K562 (cell line): ENCODE measurements at regions not wholly inside any gene's neighbourhood (a gene's known extent, or its start where the extent isn't known, plus 50 kb on each side); places are given as distances from the start of the nearest gene placed in this dataset.

Source experiments
- ATF6 ChIP-seq: sonication (generic); formaldehyde crosslinking; IDR thresholded peaks from 2 replicates; pipeline ENCODE4 v1.4.0; 2020; ENCODE audit warnings: mild to moderate bottlenecking, missing genetic modification reagents
- ELK3 ChIP-seq: fragments of 450-650 bp; formaldehyde crosslinking; IDR thresholded peaks from 2 replicates; pipeline ENCODE4 v1.4.0; 2020; ENCODE audit warnings: mild to moderate bottlenecking
- GATAD2A ChIP-seq: fragments of 450-650 bp; IDR thresholded peaks from 2 replicates; pipeline ENCODE4 v1.6.1; 2017
- HMG20B ChIP-seq: fragments of 250-450 bp; sonication (Bioruptor Pico); IDR thresholded peaks from 2 replicates; pipeline ENCODE4 v1.5.0; 2021; ENCODE audit warnings: mild to moderate bottlenecking
- IRF2 ChIP-seq: sonication (generic); formaldehyde crosslinking; IDR thresholded peaks from 2 replicates; pipeline ENCODE4 v1.8.1; 2022; ENCODE audit warnings: mild to moderate bottlenecking, missing genetic modification reagents
- MAZ ChIP-seq, 2 experiments: fragments of 450-650 bp in 1 of 2; sonication (generic) in 1 of 2; formaldehyde crosslinking; IDR thresholded peaks in 1 of 2; conservative IDR thresholded peaks in 1 of 2; 2 replicates each; pipeline versions ENCODE4 v1.4.0 to v1.5.0; 2020; ENCODE audit warnings: mild to moderate bottlenecking in 1 of 2, missing genetic modification reagents in 1 of 2
- NCOA2 ChIP-seq, 2 experiments: fragments of 450-650 bp; IDR thresholded peaks; 2 replicates each; pipeline ENCODE4 v1.6.1; 2018; ENCODE audit warnings: mild to moderate bottlenecking in 2 of 2, moderate library complexity in 1 of 2; ENCODE audit not compliant: partially characterized antibody in 2 of 2
- NRF1 ChIP-seq, 2 experiments: fragments of 450-650 bp; IDR thresholded peaks in 1 of 2; conservative IDR thresholded peaks in 1 of 2; 2 replicates each; pipeline ENCODE4 v1.6.1; 2014; ENCODE audit warnings: mild to moderate bottlenecking in 2 of 2
- PYGO2 ChIP-seq: fragments of 450-650 bp; IDR thresholded peaks from 2 replicates; pipeline ENCODE4 v1.6.1; 2016; ENCODE audit warnings: mild to moderate bottlenecking, missing genetic modification characterization, moderate library complexity, missing compliant biosample characterization
- SMARCC2 ChIP-seq: fragments of 450-650 bp; IDR thresholded peaks from 2 replicates; pipeline ENCODE4 v1.6.1; 2017; ENCODE audit warnings: antibody characterized with exemption, moderate library complexity, mild to moderate bottlenecking, low read depth
- UBTF ChIP-seq, 2 experiments: IDR thresholded peaks; 2 replicates each; pipeline ENCODE4 v1.6.1; 2012; ENCODE audit warnings: improper control_type of control experiment in 2 of 2, low read depth in 2 of 2, low read length in 2 of 2, borderline replicate concordance in 1 of 2
- XRCC4 ChIP-seq: IDR thresholded peaks from one replicate; pipeline ENCODE4 v1.6.1; 2011; ENCODE audit not compliant: insufficient read depth, insufficient read length; ENCODE audit errors: extremely low read depth
- ZNF280A ChIP-seq: fragments of 450-650 bp; IDR thresholded peaks from 2 replicates; pipeline ENCODE4 v1.6.1; 2018; ENCODE audit warnings: mild to moderate bottlenecking, low read depth; ENCODE audit not compliant: partially characterized antibody
- ZNF592 ChIP-seq: fragments of 450-650 bp; IDR thresholded peaks from 2 replicates; pipeline ENCODE4 v1.6.1; 2017; ENCODE audit warnings: antibody characterized with exemption, mild to moderate bottlenecking

GRCh38 chr1:109823543-109824348 lies 60.0 kb upstream of the EPS8L3 start (continued):
- no peak for TF ChIP-seq NCOA2 (IDR thresholded peaks at IDR 0.05; ENCODE audit: partially characterized antibody in 2 of 2)
- no peak for TF ChIP-seq XRCC4
- TF ChIP-seq SMARCC2 = peak; percentile 60
- TF ChIP-seq ELK3 = no peak
- TF ChIP-seq UBTF (IDR thresholded peaks at IDR 0.05; ENCODE audit: borderline replicate concordance in 1 of 2, low read depth in 2 of 2, low read length in 2 of 2) = 0 out of 4 replicates have a peak, but pooled peaks of 1 of the 2 experiments have one; percentile 14
- peak; percentile 99 for TF ChIP-seq ZNF592
- 0 out of 2 replicates have a peak, but pooled peaks have one; percentile 35 for TF ChIP-seq ATF6 (CRISPR knock-in tag)
- peak; percentile 65 to 89; a peak in 3 of 4 replicates for TF ChIP-seq MAZ (CRISPR knock-in tag; conservative IDR thresholded peaks at IDR 0.05 in 1 of 2, IDR thresholded peaks at IDR 0.05 in 1 of 2)
- TF ChIP-seq GATAD2A = peak; percentile 86; the same call in 1 of the 2 replicates
- no peak for TF ChIP-seq IRF2 (CRISPR knock-in tag)
- TF ChIP-seq HMG20B = no peak
- TF ChIP-seq NRF1 (conservative IDR thresholded peaks at IDR 0.05 in 1 of 2, IDR thresholded peaks at IDR 0.05 in 1 of 2) = peak in 1 of 2 experiments; percentile 48; a peak in 2 of 4 replicates
- TF ChIP-seq ZNF280A = no peak
- TF ChIP-seq PYGO2 (tag) = 0 out of 2 replicates have a peak, but pooled peaks have one; percentile 7
